AG10803 (cell line): ENCODE measurements at regions not wholly inside any gene's neighbourhood (a gene's known extent, or its start where the extent isn't known, plus 50 kb on each side); places are given as distances from the start of the nearest gene placed in this dataset.

ENCODE experiments used
- DNase-seq: peaks from one replicate; pipeline ENCODE4 v3.0.0; 2010; ENCODE audit warnings: low read depth
- H3K4me3 ChIP-seq: 2 replicates; pipeline ENCODE4 v1.5.1; 2011; ENCODE audit warnings: mild to moderate bottlenecking, low read length, control low read depth
- CTCF ChIP-seq: conservative IDR thresholded peaks from 2 replicates; pipeline ENCODE4 v1.5.1; 2011; ENCODE audit warnings: mild to moderate bottlenecking, low read length, control low read depth, inconsistent platforms

GRCh38 chr3:117128872-117129271 is 419.3 kb downstream of the TUSC7 start:
- H3K4me3 ChIP-seq: no peak overlapping the region
- DNase-seq: no peak
- no peak for TF ChIP-seq CTCF

GRCh38 chr3:117129516-117129915 is 419.9 kb downstream of the TUSC7 start:
- no peak for DNase-seq
- no peak for TF ChIP-seq CTCF
- H3K4me3 ChIP-seq: no peak overlapping the region

- no peak for TF ChIP-seq CTCF
- DNase-seq: no peak
- no peak overlapping the region for H3K4me3 ChIP-seq
Measured at GRCh38 chr3:117130222-117130621, 420.6 kb downstream of the TUSC7 start.

GRCh38 chr3:117131259-117131658 is 421.7 kb downstream of the TUSC7 start:
- DNase-seq: no peak
- no peak overlapping the region for H3K4me3 ChIP-seq
- no peak for TF ChIP-seq CTCF

GRCh38 chr3:117133066-117133465 is 423.5 kb downstream of the TUSC7 start:
- TF ChIP-seq CTCF: no peak
- DNase-seq: no peak
- H3K4me3 ChIP-seq: no peak overlapping the region

GRCh38 chr3:117135207-117135606 is 425.6 kb downstream of the TUSC7 start:
- no peak overlapping the region for H3K4me3 ChIP-seq
- DNase-seq: no peak
- TF ChIP-seq CTCF: no peak

- H3K4me3 ChIP-seq: no peak overlapping the region
- no peak for TF ChIP-seq CTCF
- no peak for DNase-seq
Measured at GRCh38 chr3:117136003-117136402, 426.4 kb downstream of the TUSC7 start.
